Muscle layer of duodenum (tissue), 2 donors: ENCODE measurements at regions not wholly inside any gene's neighbourhood (a gene's known extent, or its start where the extent isn't known, plus 50 kb on each side); places are given as distances from the start of the nearest gene placed in this dataset.
"Not testable (repeated sequence)": the region's sequence is repeated elsewhere in the genome, so short reads cannot be mapped to it uniquely, and the experiment has no call there.

ENCODE experiments used
- H3K27ac ChIP-seq: one replicate; pipeline ENCODE4 v1.7.0; 2013; ENCODE audit warnings: mild to moderate bottlenecking, low read length
- H3K27me3 ChIP-seq: one replicate; pipeline ENCODE4 v1.7.0; 2013; ENCODE audit warnings: low read depth, mild to moderate bottlenecking, control low read depth, low read length
- H3K36me3 ChIP-seq, 2 donors: one replicate each; pipeline ENCODE4 v1.7.0; 2013; ENCODE audit warnings: low read length in 2 of 2, control low read depth in 1 of 2, mild to moderate bottlenecking in 1 of 2; ENCODE audit not compliant: insufficient read depth in 2 of 2, control insufficient read depth in 1 of 2
- H3K4me1 ChIP-seq, 2 donors: one replicate each; pipeline ENCODE4 v1.7.0; 2013; ENCODE audit warnings: low read length in 2 of 2, mild to moderate bottlenecking in 2 of 2, control low read depth in 1 of 2, moderate library complexity in 1 of 2; ENCODE audit not compliant: insufficient read depth in 2 of 2, control insufficient read depth in 1 of 2
- H3K4me3 ChIP-seq, 2 donors: one replicate each; pipeline ENCODE4 v1.7.0; 2013; ENCODE audit warnings: low read length in 2 of 2, low read depth in 1 of 2, mild to moderate bottlenecking in 1 of 2
- H3K9me3 ChIP-seq, 2 donors: one replicate each; pipeline ENCODE4 v1.7.0; 2013; ENCODE audit warnings: low read length in 2 of 2, control low read depth in 1 of 2, mild to moderate bottlenecking in 1 of 2; ENCODE audit not compliant: control insufficient read depth in 1 of 2
- donor health status: healthy.

DNA sequence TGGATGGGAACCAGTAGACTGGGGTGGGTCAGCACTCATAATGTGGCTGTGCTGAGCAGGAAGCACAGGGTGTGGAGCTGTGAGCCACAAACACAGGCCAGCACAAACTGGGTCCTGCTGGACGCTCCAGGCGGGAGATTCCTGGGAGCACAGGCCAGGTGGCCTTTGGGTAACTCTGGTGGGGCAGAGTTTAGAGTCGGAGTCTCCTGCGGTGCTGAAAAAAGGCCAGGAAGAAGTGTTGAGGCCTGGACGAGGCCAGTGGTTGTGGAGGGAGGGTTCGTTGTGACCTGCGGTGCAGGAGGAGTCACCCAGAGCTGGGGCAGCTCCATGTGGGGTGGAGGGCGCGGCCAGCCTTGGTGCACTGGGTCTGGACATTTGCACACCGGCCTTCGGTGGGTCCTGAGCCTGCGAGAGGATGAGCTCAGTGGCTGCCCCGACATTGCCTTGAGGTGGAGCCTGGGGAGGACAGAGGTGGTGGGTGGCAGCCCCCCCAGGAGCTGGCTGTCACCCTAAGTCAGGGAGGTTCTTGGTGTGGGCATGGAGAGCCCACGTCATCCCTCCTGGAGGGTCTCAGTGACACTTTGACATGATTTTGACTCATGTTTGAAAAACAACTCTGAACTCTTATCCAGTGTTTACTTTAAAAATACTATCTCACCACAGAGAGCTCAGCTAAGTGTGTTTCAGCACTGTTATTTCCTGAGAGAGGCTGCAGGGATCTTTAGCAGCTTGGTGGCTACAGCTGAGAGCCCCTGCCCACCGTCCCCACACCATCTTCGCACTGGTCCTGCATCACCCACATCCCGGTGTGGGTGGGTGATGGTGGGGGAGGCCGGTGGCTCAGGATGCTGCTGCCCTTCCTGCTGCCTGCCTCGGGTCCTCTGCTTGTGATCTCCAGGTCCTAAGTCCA, 98.7 kb downstream of the NPIPB11 start:
- Histone ChIP-seq H3K9me3 (no peaks in the 10 kb centered on the region), H3K27ac (no peak overlapping the region), H3K27me3 (no peaks in the 10 kb centered on the region), H3K36me3 (peaks cover 0 to 4% of the 10 kb centered on the region in 2 donors), H3K4me3 (no peak overlapping the region), H3K4me1 (peaks cover 0 to 8% of the 10 kb centered on the region in 2 donors)

DNA sequence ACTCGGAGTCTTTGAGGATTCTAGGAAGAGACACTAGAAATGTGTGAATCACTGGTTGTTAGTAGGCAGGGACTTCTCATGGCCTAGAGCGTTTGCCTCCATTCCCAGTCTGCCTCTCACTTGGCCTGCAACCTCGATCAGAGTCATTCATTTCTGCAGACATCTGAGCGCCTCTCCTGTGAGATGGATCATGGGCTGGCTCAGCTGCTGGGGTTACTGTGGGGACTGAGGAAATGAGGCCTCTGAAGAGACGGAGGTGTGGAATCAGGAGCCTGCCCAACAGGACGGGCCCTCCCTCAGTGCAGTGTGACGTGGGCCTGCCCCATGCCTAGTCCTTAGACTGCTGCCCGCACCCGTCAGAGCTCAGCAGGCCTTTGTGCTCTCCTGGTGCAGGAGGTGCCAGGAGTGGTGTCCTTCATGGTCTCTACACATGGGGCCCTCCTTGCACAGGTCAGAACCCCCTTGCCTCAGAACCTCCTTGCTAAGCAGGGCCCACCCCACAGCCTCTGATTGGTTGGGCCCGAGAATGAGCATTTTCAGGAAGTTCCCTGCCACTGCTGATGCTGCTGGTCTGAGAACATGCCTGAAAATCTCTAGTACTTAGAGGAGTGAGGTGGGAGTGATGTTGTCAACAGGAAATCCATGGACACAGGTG, 99.4 kb downstream of the NPIPB11 start:
- no peaks in the 10 kb centered on the region for H3K27me3 ChIP-seq
- no peaks in the 10 kb centered on the region for H3K9me3 ChIP-seq
- H3K4me1 ChIP-seq: peaks cover 0 to 8% of the 10 kb centered on the region in 2 donors
- no peak overlapping the region for H3K4me3 ChIP-seq
- H3K27ac ChIP-seq: no peak overlapping the region
- peaks cover 0 to 11% of the 10 kb centered on the region in 2 donors for H3K36me3 ChIP-seq

DNA sequence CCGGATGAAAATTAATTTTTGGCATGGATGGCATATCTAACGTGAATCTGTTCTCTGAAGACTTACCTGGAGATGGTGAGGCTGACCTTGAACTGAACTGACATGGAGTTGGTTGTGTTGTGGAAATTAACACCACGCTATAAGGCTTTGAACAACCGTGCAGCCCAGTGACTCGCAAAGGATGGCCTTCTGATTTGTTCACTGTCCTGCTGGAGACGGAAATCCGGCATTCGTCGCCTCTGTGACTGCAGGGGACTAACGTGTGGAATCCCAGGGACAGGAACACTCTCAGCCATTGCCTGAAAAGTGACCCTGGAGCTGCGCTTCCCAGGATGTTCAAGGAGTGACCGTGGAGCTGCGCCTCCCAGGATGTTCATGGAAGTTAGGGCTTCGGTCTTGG, 100.3 kb downstream of the NPIPB11 start:
- Histone ChIP-seq H3K4me3 (no peak overlapping the region), H3K27me3 (no peaks in the 10 kb centered on the region), H3K27ac (no peak overlapping the region), H3K4me1 (peaks cover 0 to 8% of the 10 kb centered on the region in 2 donors), H3K36me3 (peaks cover 0 to 11% of the 10 kb centered on the region in 2 donors), H3K9me3 (no peaks in the 10 kb centered on the region)

DNA sequence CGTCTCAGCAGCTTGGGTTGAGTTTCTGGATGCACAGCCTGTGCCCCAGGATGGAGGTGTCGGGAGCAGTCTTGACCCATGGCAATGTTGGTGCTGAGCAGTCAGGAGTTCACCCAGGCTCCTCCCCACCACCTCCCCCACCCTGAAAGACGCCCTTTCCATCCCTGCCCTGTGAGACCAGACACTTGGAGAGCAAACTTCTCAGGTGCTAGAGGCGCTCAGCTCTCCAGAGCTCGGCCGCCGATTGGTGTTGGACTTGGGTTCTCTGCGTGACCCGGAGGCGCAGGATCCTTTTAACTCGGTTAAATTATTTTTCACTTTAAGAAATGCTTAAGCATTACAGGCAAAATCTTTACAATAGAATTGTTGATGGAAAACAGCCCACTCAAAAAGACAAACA, 101.5 kb downstream of the NPIPB11 start:
- H3K4me3 ChIP-seq, H3K9me3 ChIP-seq, H3K27ac ChIP-seq: not testable (repeated sequence)

DNA sequence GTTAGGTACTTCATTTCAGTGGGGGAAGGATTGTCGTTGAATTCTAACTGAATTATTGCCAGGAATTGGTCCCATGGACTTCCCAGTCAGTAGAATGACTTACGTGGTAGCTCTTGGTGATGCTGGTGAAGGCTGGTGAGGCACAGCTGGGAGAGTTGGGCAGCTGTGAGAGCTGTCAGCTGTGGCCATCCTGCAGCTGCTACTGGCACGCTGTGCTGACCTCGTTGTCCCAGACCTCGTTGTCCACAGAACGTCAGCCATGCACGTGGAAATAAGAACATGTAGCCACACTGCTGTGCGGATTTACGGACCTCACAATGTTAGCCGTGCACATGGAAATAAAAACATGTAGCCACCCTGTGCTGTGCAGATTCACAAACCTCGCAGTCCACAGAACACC, 102.3 kb downstream of the NPIPB11 start:
- Histone ChIP-seq H3K27ac (no peak overlapping the region), H3K36me3 (peaks cover 0 to 11% of the 10 kb centered on the region in 2 donors), H3K27me3 (no peaks in the 10 kb centered on the region), H3K4me3 (no peak overlapping the region), H3K9me3 (no peaks in the 10 kb centered on the region), H3K4me1 (peaks cover 0 to 8% of the 10 kb centered on the region in 2 donors)

More for the DNA sequence above, 101.5 kb downstream of the NPIPB11 start:
- not testable (repeated sequence) for H3K4me1 ChIP-seq, H3K27me3 ChIP-seq
- H3K36me3 ChIP-seq: peaks cover 0 to 11% of the 10 kb centered on the region in 2 donors

DNA sequence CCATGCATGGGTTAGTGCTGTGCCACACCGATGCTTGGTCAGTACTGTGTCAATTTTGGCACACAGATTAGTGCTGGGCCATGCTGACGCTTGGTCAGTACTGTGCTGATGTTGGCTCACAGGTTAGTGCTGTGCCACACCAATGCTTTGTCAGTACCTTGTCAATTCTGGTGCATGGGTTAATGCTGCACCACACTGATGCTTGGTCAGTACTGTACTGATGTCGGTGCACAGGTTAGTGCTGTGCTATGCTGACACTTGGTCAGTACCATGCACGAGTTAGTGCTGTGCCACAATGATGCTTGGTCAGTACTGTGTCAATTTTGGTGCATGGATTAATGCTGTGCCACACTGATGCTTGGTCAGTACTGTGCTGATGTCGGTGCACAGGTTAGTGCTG, 103.0 kb downstream of the NPIPB11 start:
- H3K4me3 ChIP-seq: no peak overlapping the region
- no peak overlapping the region for H3K27ac ChIP-seq
- peaks cover 0 to 8% of the 10 kb centered on the region in 2 donors for H3K4me1 ChIP-seq
- H3K36me3 ChIP-seq: peaks cover 0 to 11% of the 10 kb centered on the region in 2 donors
- H3K9me3 ChIP-seq: no peaks in the 10 kb centered on the region
- no peaks in the 10 kb centered on the region for H3K27me3 ChIP-seq

DNA sequence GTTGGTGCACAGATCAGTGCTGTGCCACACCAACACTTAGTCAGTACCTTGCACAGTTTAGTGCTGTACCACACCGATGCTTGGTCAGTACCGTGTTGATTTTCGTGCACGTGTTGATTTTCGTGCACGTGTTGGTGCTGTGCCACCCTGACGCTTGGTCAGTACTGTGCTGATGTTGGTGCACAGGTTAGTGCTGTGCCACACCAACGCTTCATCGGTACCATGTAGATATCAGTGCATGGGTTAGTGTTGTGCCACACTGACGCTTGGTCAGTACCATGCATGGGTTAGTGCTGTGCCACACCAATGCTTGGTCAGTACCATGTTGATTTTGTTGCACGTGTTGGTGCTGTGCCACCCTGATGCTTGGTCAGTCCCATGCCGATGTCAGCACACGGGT, 103.5 kb downstream of the NPIPB11 start:
- H3K4me3 ChIP-seq: no peak overlapping the region
- H3K9me3 ChIP-seq: no peaks in the 10 kb centered on the region
- no peak overlapping the region for H3K27ac ChIP-seq
- H3K4me1 ChIP-seq: peaks cover 0 to 5% of the 10 kb centered on the region in 2 donors
- peaks cover 0 to 11% of the 10 kb centered on the region in 2 donors for H3K36me3 ChIP-seq
- H3K27me3 ChIP-seq: no peaks in the 10 kb centered on the region

DNA sequence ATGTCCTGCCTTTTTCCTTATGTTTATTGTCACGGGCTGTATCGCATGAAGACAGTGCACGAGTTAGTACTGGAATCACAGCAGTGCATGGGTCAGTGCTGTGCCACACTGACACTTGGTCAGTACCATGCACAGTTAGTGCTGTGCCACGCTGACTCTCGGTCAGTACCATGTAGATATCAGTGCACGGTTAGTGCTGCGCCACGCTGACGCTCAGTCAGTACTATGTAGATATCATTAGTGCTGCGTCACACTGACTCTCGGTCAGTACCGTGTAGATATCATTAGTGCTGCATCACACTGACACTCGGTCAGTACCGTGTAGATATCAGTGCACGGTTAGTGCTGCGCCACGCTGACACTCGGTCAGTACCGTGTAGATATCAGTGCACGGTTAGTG, 104.1 kb downstream of the NPIPB11 start:
- peaks cover 0 to 11% of the 10 kb centered on the region in 2 donors for H3K36me3 ChIP-seq
- H3K9me3 ChIP-seq, H3K4me1 ChIP-seq, H3K27me3 ChIP-seq, H3K4me3 ChIP-seq, H3K27ac ChIP-seq: not testable (repeated sequence)

DNA sequence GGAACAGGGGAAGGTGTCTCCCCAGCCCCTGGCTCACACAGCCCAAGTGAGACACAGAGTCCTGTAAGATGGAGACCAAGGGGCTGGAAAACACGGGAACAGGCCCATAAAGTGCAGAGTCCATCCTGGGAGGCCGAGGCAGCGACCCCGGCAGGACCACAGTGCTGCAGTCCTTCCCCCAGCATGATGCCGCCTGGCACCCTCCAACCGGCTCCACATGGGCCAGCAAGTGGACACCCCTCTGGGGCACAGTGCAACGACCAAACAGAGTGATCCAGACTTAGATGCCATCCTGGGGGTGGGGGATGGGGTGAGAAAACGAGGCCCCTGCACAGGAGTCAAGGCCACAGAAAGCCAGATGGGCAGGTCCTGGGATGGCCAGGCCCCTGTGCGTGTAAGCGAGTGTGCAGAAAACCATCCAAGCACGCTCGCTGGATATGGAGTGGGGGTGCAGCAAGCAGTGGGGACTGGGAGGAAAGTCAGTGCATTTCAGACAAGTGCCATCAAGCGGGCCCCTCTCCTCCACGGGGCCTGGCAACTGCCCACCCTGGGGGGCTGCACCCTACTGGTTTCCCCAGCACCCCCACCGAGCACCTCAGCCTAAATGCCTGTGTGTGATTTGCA, 104.7 kb downstream of the NPIPB11 start:
- not testable (repeated sequence) for H3K27ac ChIP-seq, H3K27me3 ChIP-seq, H3K4me1 ChIP-seq, H3K4me3 ChIP-seq, H3K9me3 ChIP-seq
- peaks cover 0 to 11% of the 10 kb centered on the region in 2 donors for H3K36me3 ChIP-seq

DNA sequence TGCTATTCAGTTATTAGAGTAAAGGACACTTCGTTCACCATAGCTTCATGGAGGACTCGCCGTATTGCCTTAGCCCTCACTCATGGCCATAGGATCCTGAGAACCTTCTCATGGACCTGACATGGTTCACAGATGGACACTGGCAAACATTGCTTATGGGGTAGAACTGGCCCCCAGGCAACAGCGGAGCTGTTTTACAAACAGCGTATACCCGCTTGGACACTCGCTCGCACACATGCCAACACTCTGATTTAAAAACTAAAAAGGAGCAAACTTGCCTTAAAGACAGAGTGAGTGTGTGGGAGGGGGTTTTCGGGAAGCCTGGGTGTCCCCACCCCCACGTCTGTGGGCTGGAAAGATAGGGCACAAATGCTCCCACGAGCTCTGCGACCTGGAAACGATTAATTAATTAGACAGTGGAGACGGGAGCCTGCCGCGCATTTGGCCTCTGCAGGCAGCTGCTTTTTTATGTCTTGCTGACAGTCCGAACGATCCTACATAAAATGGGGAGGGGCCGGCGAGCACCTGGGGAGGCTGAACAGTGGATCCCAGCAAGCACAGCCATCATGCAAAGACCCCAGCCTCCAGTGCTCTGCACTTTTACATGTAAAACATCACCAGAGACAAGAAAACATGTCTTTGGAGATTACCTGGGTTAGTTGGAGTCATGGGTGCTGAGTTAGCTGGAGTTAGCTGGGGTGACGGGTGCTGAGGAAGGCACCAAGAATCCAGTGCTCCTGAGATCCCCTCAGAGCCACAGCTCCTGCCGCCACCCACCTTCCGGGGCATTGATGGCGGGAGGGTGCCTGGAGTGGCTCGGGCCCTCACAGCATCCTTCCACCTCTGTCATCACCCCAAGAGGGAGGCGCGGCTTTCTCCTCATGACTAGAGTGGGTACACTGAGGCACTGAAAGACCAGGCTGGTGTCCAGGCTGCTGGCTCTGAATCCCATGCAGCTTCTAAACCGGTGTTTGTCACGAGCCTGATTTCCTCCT, 105.7 kb downstream of the NPIPB11 start:
- H3K4me1 ChIP-seq, H3K27ac ChIP-seq, H3K27me3 ChIP-seq, H3K9me3 ChIP-seq, H3K4me3 ChIP-seq: not testable (repeated sequence)
- H3K36me3 ChIP-seq: peaks cover 0 to 11% of the 10 kb centered on the region in 2 donors
